ENCODE measurements at regions not wholly inside any gene's neighbourhood (a gene's known extent, or its start where the extent isn't known, plus 50 kb on each side); places are given as distances from the start of the nearest gene placed in this dataset.

DNA sequence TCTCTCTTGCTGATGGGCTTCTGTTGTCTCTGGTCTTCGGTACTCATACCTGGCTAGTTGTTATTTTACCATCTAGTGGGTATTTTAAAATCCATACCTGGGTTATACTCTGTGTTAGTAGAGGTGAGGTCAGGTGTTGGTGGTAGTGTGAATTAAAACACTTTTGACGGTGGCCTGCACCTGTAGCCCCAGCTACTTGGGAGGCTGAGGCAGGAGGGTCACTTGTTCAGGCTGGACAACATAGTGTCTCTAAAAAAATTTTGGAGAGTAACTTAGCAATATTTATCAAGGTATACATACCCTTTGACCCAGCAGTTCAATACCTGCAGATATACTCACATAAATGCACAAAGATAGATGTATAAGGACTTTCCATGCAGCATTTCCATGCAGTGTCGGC is 55.4 kb downstream of the GSX1 start:
- no peak for TF ChIP-seq CTCF (IDR thresholded peaks at IDR 0.05)
- TF ChIP-seq EZH2phosphoT487 (IDR thresholded peaks at IDR 0.05), result no peak
- TF ChIP-seq EZH2 (IDR thresholded peaks at IDR 0.05), result no peak

Measured in neural progenitor cell (in vitro differentiated cells).